ENCODE measurements at regions not wholly inside any gene's neighbourhood (a gene's known extent, or its start where the extent isn't known, plus 50 kb on each side); places are given as distances from the start of the nearest gene placed in this dataset.

DNA sequence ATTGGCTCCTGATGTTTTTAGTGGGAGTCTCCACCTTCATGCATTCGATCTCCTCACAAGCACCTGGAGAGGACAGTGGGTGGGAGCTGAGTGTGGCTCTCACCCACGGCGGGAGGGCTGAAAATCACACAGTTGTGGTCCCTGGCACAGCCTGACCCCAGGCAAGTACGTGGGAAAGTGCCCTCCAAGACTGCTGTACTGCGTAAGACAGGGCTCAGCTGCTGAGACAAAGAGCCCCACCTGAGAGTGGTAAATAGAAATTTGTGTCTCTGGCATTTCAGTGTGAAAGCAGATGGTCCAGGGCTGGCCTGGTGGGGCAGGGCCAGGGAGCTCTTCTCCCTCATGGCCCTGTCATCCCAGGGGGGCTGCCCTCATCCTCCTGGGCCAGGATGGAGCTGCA is 77.4 kb upstream of the IQSEC1 start:
- Histone ChIP-seq H3K4me1 (ENCODE audit: control insufficient read depth, insufficient read depth, low read length) (no peaks in the 10 kb centered on the region), H3K4me2 (ENCODE audit: control insufficient read depth, insufficient read depth) (no peak overlapping the region), H2AFZ (ENCODE audit: control insufficient read depth, low read depth, low read length) (no peak overlapping the region), H3K27ac (ENCODE audit: control insufficient read depth, insufficient read depth) (no peak overlapping the region), H3K27me3 (replicated peaks in 1 of 2; ENCODE audit: control insufficient read depth in 2 of 2, insufficient read depth in 2 of 2, low read length in 1 of 2) (no peaks in the 10 kb centered on the region), H3K79me2 (ENCODE audit: control insufficient read depth, insufficient read depth, low read length) (no peaks in the 10 kb centered on the region), H3K9ac (ENCODE audit: control insufficient read depth, insufficient read depth, low read length) (no peak overlapping the region), H4K20me1 (ENCODE audit: control insufficient read depth, insufficient read depth) (no peaks in the 10 kb centered on the region), H3K9me3 (replicated peaks; ENCODE audit: control insufficient read depth, insufficient read depth, low read length) (peaks cover 2% of the 10 kb centered on the region; the same call in 1 of the 3 replicates), H3K4me3 (no peak overlapping the region), H3K36me3 (ENCODE audit: control insufficient read depth in 2 of 2, insufficient read depth in 2 of 2, low read length in 1 of 2) (no peaks in the 10 kb centered on the region)
- DNase-seq (ENCODE audit: low read depth, low spot score) (no peak), ATAC-seq (no peak), FAIRE-seq (no peak)
- ChIA-PET CTCF (no interaction called here), SMC1A (ENCODE audit: uncharacterized antibody, unreplicated experiment) (no interaction called here), RAD21 (ENCODE audit: unreplicated experiment) (interaction anchor here (0.7 kb wide), 1 partner anchor 59 kb away, joined by 3 read pairs; no protein-coding TSS in a partner anchor), POLR2A (no interaction called here)
- 58% methylated on average over 5 of the region's 5 CpGs for WGBS (ENCODE audit: insufficient coverage, insufficient replicate concordance, low lambda C conversion rate, missing lambda C conversion rate)
- in situ Hi-C loops (cut with MboI) = no loop called here
- BruUV-seq (replicated peaks) = no TSS peak
- intact Hi-C loops (cut with micrococcal nuclease; ENCODE audit: unreplicated experiment) = no loop called here
- TF ChIP-seq, protein P1, sequence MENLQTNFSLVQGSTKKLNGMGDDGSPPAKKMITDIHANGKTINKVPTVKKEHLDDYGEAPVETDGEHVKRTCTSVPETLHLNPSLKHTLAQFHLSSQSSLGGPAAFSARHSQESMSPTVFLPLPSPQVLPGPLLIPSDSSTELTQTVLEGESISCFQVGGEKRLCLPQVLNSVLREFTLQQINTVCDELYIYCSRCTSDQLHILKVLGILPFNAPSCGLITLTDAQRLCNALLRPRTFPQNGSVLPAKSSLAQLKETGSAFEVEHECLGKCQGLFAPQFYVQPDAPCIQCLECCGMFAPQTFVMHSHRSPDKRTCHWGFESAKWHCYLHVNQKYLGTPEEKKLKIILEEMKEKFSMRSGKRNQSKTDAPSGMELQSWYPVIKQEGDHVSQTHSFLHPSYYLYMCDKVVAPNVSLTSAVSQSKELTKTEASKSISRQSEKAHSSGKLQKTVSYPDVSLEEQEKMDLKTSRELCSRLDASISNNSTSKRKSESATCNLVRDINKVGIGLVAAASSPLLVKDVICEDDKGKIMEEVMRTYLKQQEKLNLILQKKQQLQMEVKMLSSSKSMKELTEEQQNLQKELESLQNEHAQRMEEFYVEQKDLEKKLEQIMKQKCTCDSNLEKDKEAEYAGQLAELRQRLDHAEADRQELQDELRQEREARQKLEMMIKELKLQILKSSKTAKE (IDR thresholded peaks at IDR 0.05; ENCODE audit: low read depth, poor library complexity, severe bottlenecking) = no peak
- TF ChIP-seq, protein P2, sequence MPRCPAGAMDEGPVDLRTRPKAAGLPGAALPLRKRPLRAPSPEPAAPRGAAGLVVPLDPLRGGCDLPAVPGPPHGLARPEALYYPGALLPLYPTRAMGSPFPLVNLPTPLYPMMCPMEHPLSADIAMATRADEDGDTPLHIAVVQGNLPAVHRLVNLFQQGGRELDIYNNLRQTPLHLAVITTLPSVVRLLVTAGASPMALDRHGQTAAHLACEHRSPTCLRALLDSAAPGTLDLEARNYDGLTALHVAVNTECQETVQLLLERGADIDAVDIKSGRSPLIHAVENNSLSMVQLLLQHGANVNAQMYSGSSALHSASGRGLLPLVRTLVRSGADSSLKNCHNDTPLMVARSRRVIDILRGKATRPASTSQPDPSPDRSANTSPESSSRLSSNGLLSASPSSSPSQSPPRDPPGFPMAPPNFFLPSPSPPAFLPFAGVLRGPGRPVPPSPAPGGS (IDR thresholded peaks at IDR 0.05; ENCODE audit: borderline replicate concordance, insufficient read depth, low read depth, low read length, poor library complexity, severe bottlenecking) = no peak
